GM23248 (cell line): ENCODE measurements at regions not wholly inside any gene's neighbourhood (a gene's known extent, or its start where the extent isn't known, plus 50 kb on each side); places are given as distances from the start of the nearest gene placed in this dataset.
"Not testable (repeated sequence)": the region's sequence is repeated elsewhere in the genome, so short reads cannot be mapped to it uniquely, and the experiment has no call there.

ENCODE experiments used
- DNase-seq: peaks from one replicate; pipeline ENCODE4 v3.0.0-alpha.2; 2015
- H2AFZ ChIP-seq: fragments of 200-600 bp; sonication (generic); 2 replicates; pipeline ENCODE4 v1.6.1; 2016; ENCODE audit warnings: antibody characterized with exemption
- H3F3A ChIP-seq: fragments of 200-600 bp; sonication (generic); 2 replicates; pipeline ENCODE4 v1.6.1; 2016; ENCODE audit warnings: mild to moderate bottlenecking, antibody characterized with exemption, mixed run types; ENCODE audit not compliant: insufficient read depth
- H3K27ac ChIP-seq: fragments of 200-600 bp; sonication (generic); 2 replicates; pipeline ENCODE4 v1.5.1; 2016; ENCODE audit warnings: mild to moderate bottlenecking
- H3K27me3 ChIP-seq: fragments of 200-600 bp; sonication (generic); replicated peaks from 2 replicates; pipeline ENCODE4 v1.6.1; 2016; ENCODE audit warnings: mild to moderate bottlenecking; ENCODE audit not compliant: insufficient read depth
- H3K36me3 ChIP-seq: fragments of 200-600 bp; sonication (generic); 2 replicates; pipeline ENCODE4 v1.6.1; 2016; ENCODE audit warnings: low read depth, mild to moderate bottlenecking
- H3K4me1 ChIP-seq: fragments of 200-600 bp; sonication (generic); 2 replicates; pipeline ENCODE4 v1.6.1; 2016; ENCODE audit warnings: mild to moderate bottlenecking; ENCODE audit not compliant: insufficient read depth
- H3K4me2 ChIP-seq: fragments of 200-600 bp; sonication (generic); one replicate; pipeline ENCODE4 v1.6.1; 2016; ENCODE audit warnings: mild to moderate bottlenecking; ENCODE audit not compliant: unreplicated experiment
- H3K4me3 ChIP-seq: fragments of 200-600 bp; sonication (generic); 2 replicates; pipeline ENCODE4 v1.5.1; 2016; ENCODE audit warnings: mild to moderate bottlenecking
- H3K79me2 ChIP-seq: fragments of 200-600 bp; sonication (generic); 2 replicates; pipeline ENCODE4 v1.6.1; 2016; ENCODE audit warnings: mild to moderate bottlenecking; ENCODE audit not compliant: insufficient read depth
- H3K9ac ChIP-seq: fragments of 200-600 bp; sonication (generic); 2 replicates; pipeline ENCODE4 v1.6.1; 2016; ENCODE audit warnings: mild to moderate bottlenecking
- H3K9me2 ChIP-seq: fragments of 200-600 bp; sonication (generic); 2 replicates; pipeline ENCODE4 v1.6.1; 2016; ENCODE audit warnings: mixed run types, mild to moderate bottlenecking, moderate library complexity; ENCODE audit not compliant: insufficient read depth
- H3K9me3 ChIP-seq: fragments of 200-600 bp; sonication (generic); one replicate; pipeline ENCODE4 v1.6.1; 2017; ENCODE audit warnings: low read depth
- H4K20me1 ChIP-seq: fragments of 200-600 bp; sonication (generic); 2 replicates; pipeline ENCODE4 v1.6.0; 2016; ENCODE audit not compliant: insufficient read depth
- EZH2 ChIP-seq: fragments of 200-600 bp; sonication (generic); IDR thresholded peaks from 2 replicates; pipeline ENCODE4 v1.6.1; 2018; ENCODE audit warnings: antibody characterized with exemption, mild to moderate bottlenecking; ENCODE audit not compliant: insufficient read depth, poor library complexity, severe bottlenecking
- EZH2phosphoT487 ChIP-seq: fragments of 200-600 bp; sonication (generic); IDR thresholded peaks from 2 replicates; pipeline ENCODE4 v1.6.1; 2018; ENCODE audit warnings: antibody characterized with exemption, moderate library complexity, mild to moderate bottlenecking, low read depth; ENCODE audit not compliant: insufficient read depth
- WGBS, 2 experiments: methylation state at CpG; one replicate each; pipeline ENCODE4 v1.1.6; 2015 to 2017; ENCODE audit warnings: low lambda C conversion rate in 2 of 2, low coverage in 1 of 2; ENCODE audit errors: missing lambda C conversion rate in 2 of 2; 5-methylcytosine and 5-hydroxymethylcytosine counted together
- in situ Hi-C: fragments of 300-500 bp; cut with MboI; formaldehyde crosslinking; loops from 2 replicates; pipeline ENCODE4 v1.15.0; 2020

- no peak for DNase-seq
- no peaks in the 10 kb centered on the region for H3F3A ChIP-seq
- no peaks in the 10 kb centered on the region for H3K9me2 ChIP-seq
- in situ Hi-C loops: no loop called here
- H3K36me3 ChIP-seq: no peaks in the 10 kb centered on the region
- no peak overlapping the region for H3K4me3 ChIP-seq
- TF ChIP-seq EZH2 (no peak), EZH2phosphoT487 (no peak)
- H3K9me3 ChIP-seq: no peaks in the 10 kb centered on the region
- no peaks in the 10 kb centered on the region for H3K27me3 ChIP-seq
- no peaks in the 10 kb centered on the region for H3K4me1 ChIP-seq
- H3K27ac ChIP-seq: no peak overlapping the region
- no peaks in the 10 kb centered on the region for H3K79me2 ChIP-seq
- no peaks in the 10 kb centered on the region for H4K20me1 ChIP-seq
- no peak overlapping the region for H2AFZ ChIP-seq
- H3K9ac ChIP-seq: no peak overlapping the region
- H3K4me2 ChIP-seq: no peak overlapping the region
- WGBS, 2 experiments: 0% methylated on average over 2 of the region's 2 CpGs
These were observed 175.1 kb upstream of the PTPRZ1 start for GRCh38 chr7:121697731-121698316.

GRCh38 chr7:121696954-121697353, 176.0 kb upstream of the PTPRZ1 start:
- H3K9me3 ChIP-seq: no peaks in the 10 kb centered on the region
- H3K4me2 ChIP-seq: no peak overlapping the region
- no peak overlapping the region for H3K27ac ChIP-seq
- no peaks in the 10 kb centered on the region for H3F3A ChIP-seq
- no peaks in the 10 kb centered on the region for H4K20me1 ChIP-seq
- no peak overlapping the region for H3K4me3 ChIP-seq
- TF ChIP-seq EZH2: no peak
- TF ChIP-seq EZH2phosphoT487: no peak
- DNase-seq: no peak
- in situ Hi-C loops: no loop called here
- H3K27me3 ChIP-seq: no peaks in the 10 kb centered on the region
- H3K4me1 ChIP-seq: no peaks in the 10 kb centered on the region
- H3K9me2 ChIP-seq: no peaks in the 10 kb centered on the region
- no peaks in the 10 kb centered on the region for H3K79me2 ChIP-seq
- H3K36me3 ChIP-seq: no peaks in the 10 kb centered on the region
- 19 to 33% methylated on average over 1 of the region's 1 CpG for WGBS, 2 experiments
- no peak overlapping the region for H3K9ac ChIP-seq
- no peak overlapping the region for H2AFZ ChIP-seq

- Histone ChIP-seq H3K9me2 (no peaks in the 10 kb centered on the region), H2AFZ (no peak overlapping the region), H3K4me2 (no peak overlapping the region), H3K9me3 (no peaks in the 10 kb centered on the region), H4K20me1 (no peaks in the 10 kb centered on the region), H3K27ac (no peak overlapping the region), H3K79me2 (no peaks in the 10 kb centered on the region), H3K27me3 (no peaks in the 10 kb centered on the region), H3K36me3 (no peaks in the 10 kb centered on the region), H3K9ac (no peak overlapping the region), H3F3A (no peaks in the 10 kb centered on the region), H3K4me3 (no peak overlapping the region), H3K4me1 (no peaks in the 10 kb centered on the region)
- WGBS, 2 experiments: 24 to 27% methylated on average over 3 of the region's 3 CpGs
- in situ Hi-C loops: no loop called here
- TF ChIP-seq EZH2phosphoT487: no peak
- TF ChIP-seq EZH2: no peak
- DNase-seq: no peak
These were observed 183.2 kb upstream of the PTPRZ1 start for GRCh38 chr7:121689749-121690148.

GRCh38 chr7:121681700-121682099, 191.3 kb upstream of the PTPRZ1 start:
- Histone ChIP-seq H3K4me2 (no peak overlapping the region), H3K9ac (no peak overlapping the region), H3F3A (no peaks in the 10 kb centered on the region), H3K79me2 (no peaks in the 10 kb centered on the region), H3K27me3 (no peaks in the 10 kb centered on the region), H3K36me3 (no peaks in the 10 kb centered on the region), H4K20me1 (no peaks in the 10 kb centered on the region), H3K9me2 (no peaks in the 10 kb centered on the region), H3K4me1 (no peaks in the 10 kb centered on the region), H2AFZ (no peak overlapping the region), H3K27ac (no peak overlapping the region), H3K4me3 (no peak overlapping the region), H3K9me3 (no peaks in the 10 kb centered on the region)
- WGBS, 2 experiments: 61 to 64% methylated on average over 3 of the region's 3 CpGs
- DNase-seq: no peak
- TF ChIP-seq EZH2phosphoT487 (no peak), EZH2 (no peak)
- in situ Hi-C loops: no loop called here

GRCh38 chr7:121676168-121676567, 196.8 kb upstream of the PTPRZ1 start:
- no peaks in the 10 kb centered on the region for H3K9me2 ChIP-seq
- no peaks in the 10 kb centered on the region for H4K20me1 ChIP-seq
- WGBS, 2 experiments: 71 to 79% methylated on average over 3 of the region's 3 CpGs
- DNase-seq: no peak
- H3K9ac ChIP-seq: no peak overlapping the region
- no peaks in the 10 kb centered on the region for H3K79me2 ChIP-seq
- H3F3A ChIP-seq: no peaks in the 10 kb centered on the region
- no peak for TF ChIP-seq EZH2
- no peak for TF ChIP-seq EZH2phosphoT487
- no peaks in the 10 kb centered on the region for H3K36me3 ChIP-seq
- no peaks in the 10 kb centered on the region for H3K27me3 ChIP-seq
- no peaks in the 10 kb centered on the region for H3K9me3 ChIP-seq
- in situ Hi-C loops: no loop called here
- H3K4me1 ChIP-seq: no peaks in the 10 kb centered on the region
- no peak overlapping the region for H3K4me2 ChIP-seq
- H2AFZ ChIP-seq: no peak overlapping the region
- no peak overlapping the region for H3K4me3 ChIP-seq
- no peak overlapping the region for H3K27ac ChIP-seq

GRCh38 chr7:121674455-121674854, 198.5 kb upstream of the PTPRZ1 start:
- H3K4me2 ChIP-seq, H3K4me3 ChIP-seq, H3K79me2 ChIP-seq, H3K9ac ChIP-seq, H3K4me1 ChIP-seq, H3K27ac ChIP-seq, H3K9me3 ChIP-seq, H3K36me3 ChIP-seq, H3F3A ChIP-seq, H3K27me3 ChIP-seq, H4K20me1 ChIP-seq, DNase-seq, H3K9me2 ChIP-seq, in situ Hi-C loops, H2AFZ ChIP-seq: not testable (repeated sequence)
- 14 to 22% methylated on average over 2 of the region's 2 CpGs for WGBS, 2 experiments
